ENCODE measurements at regions not wholly inside any gene's neighbourhood (a gene's known extent, or its start where the extent isn't known, plus 50 kb on each side); places are given as distances from the start of the nearest gene placed in this dataset.

DNA sequence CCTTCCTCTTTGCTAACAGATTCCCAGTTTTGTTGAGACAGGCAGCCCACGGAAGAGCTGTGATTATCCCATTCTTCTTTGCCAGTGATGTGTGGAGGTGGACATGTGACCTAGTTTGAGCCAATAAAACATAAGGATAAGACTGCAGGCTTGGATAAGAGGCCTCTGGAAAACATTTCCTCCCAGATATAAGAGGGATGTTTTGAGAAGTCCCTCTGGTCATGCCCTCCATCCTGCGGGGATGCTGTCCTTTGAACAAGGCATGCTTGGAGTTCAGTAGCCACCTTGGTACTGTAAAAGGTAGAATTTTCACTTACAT is 155.7 kb downstream of the TM2D1 start:
- no peaks in the 10 kb centered on the region for H3K4me1 Mint-ChIP-seq
- H3K9me3 ChIP-seq (ENCODE audit: control insufficient read depth, low read depth, low read length) = peaks cover 18% of the 10 kb centered on the region
- peaks cover 18 to 19% of the 10 kb centered on the region in 2 experiments for H3K9me3 Mint-ChIP-seq
- H3K4me3 Mint-ChIP-seq = no peak overlapping the region
- TF ChIP-seq CTCF (conservative IDR thresholded peaks at IDR 0.05) = no peak
- no peak overlapping the region for H3K18ac ChIP-seq (ENCODE audit: insufficient read length, low read depth, low read length)
- no peak for DNase-seq
- no peak overlapping the region for H4K5ac ChIP-seq (ENCODE audit: insufficient read length, low read depth, low read length)
- no peak overlapping the region for H3K56ac ChIP-seq (ENCODE audit: insufficient read length, low read depth, low read length)
- no peak overlapping the region for H3K4ac ChIP-seq (ENCODE audit: low read depth, low read length)
- no peaks in the 10 kb centered on the region for H3K4me1 ChIP-seq (ENCODE audit: insufficient read depth, low read length)
- no peak overlapping the region for H3K27ac Mint-ChIP-seq
- no peak overlapping the region for H2BK120ac ChIP-seq (ENCODE audit: low read depth, low read length, poor library complexity, severe bottlenecking)
- no peak overlapping the region for H2BK5ac ChIP-seq (ENCODE audit: insufficient read length, low read length)
- WGBS (ENCODE audit: extremely low coverage, insufficient read length, low lambda C conversion rate) = no CpG with 5 or more reads among the region's 2 CpGs
- H3K27me3 ChIP-seq (ENCODE audit: insufficient read depth, low read length) = no peaks in the 10 kb centered on the region
- H3K27me3 Mint-ChIP-seq (ENCODE audit: low read depth) = no peaks in the 10 kb centered on the region; the same call in 1 of the 2 replicates
- no peaks in the 10 kb centered on the region for H3K79me1 ChIP-seq (ENCODE audit: insufficient read depth, low read depth, low read length, poor library complexity, severe bottlenecking)
- no peak overlapping the region for H2BK20ac ChIP-seq (ENCODE audit: low read depth, low read length, poor library complexity, severe bottlenecking)
- H3K4me2 ChIP-seq (ENCODE audit: insufficient read depth, insufficient read length, low read length) = no peak overlapping the region
- H3T11ph ChIP-seq (ENCODE audit: low read length) = no peak overlapping the region
- H2AK5ac ChIP-seq (ENCODE audit: insufficient read length, low read length) = no peak overlapping the region
- H3K27ac ChIP-seq (ENCODE audit: insufficient read length, low read depth, low read length) = no peak overlapping the region
- no peak overlapping the region for H4K91ac ChIP-seq (ENCODE audit: insufficient read length, low read depth, low read length)
- no peak overlapping the region for H3K23ac ChIP-seq (ENCODE audit: insufficient read length, low read depth, low read length)
- H3K9ac ChIP-seq (ENCODE audit: extremely low read depth, insufficient read length, low read length) = no peak overlapping the region
- H3K79me2 ChIP-seq (ENCODE audit: insufficient read depth, low read length) = no peaks in the 10 kb centered on the region
- peaks cover 6 to 14% (median 10%) of the 10 kb centered on the region in 3 experiments for H3K36me3 Mint-ChIP-seq (ENCODE audit: insufficient read depth in 1 of 3, low read depth in 3 of 3)
- H4K8ac ChIP-seq (replicated peaks; ENCODE audit: insufficient read length, low read depth, low read length) = no peak overlapping the region
- H4K20me1 ChIP-seq (ENCODE audit: control insufficient read depth, insufficient read depth, insufficient read length) = no peaks in the 10 kb centered on the region
- no peaks in the 10 kb centered on the region for H3K23me2 ChIP-seq (ENCODE audit: insufficient read length, low read depth, low read length, poor library complexity, severe bottlenecking)
- H3K14ac ChIP-seq (ENCODE audit: insufficient read depth, low read length) = no peak overlapping the region
- H2AFZ ChIP-seq (ENCODE audit: low read length) = no peak overlapping the region
- no peak overlapping the region for H2BK12ac ChIP-seq (ENCODE audit: insufficient read length, low read depth, low read length)
- H2BK15ac ChIP-seq (ENCODE audit: low read depth, low read length) = no peak overlapping the region

Data from H9 (cell line).